Activated naive CD4-positive, alpha-beta T cell treated with Interleukin-2 at 50 U/mL for 16 hours (primary cell): ENCODE measurements at regions not wholly inside any gene's neighbourhood (a gene's known extent, or its start where the extent isn't known, plus 50 kb on each side); places are given as distances from the start of the nearest gene placed in this dataset.
"Not testable (repeated sequence)": the region's sequence is repeated elsewhere in the genome, so short reads cannot be mapped to it uniquely, and the experiment has no call there.

Source experiments
- DNase-seq: peaks from one replicate; pipeline ENCODE4 v3.0.0-alpha.2; 2020

DNA sequence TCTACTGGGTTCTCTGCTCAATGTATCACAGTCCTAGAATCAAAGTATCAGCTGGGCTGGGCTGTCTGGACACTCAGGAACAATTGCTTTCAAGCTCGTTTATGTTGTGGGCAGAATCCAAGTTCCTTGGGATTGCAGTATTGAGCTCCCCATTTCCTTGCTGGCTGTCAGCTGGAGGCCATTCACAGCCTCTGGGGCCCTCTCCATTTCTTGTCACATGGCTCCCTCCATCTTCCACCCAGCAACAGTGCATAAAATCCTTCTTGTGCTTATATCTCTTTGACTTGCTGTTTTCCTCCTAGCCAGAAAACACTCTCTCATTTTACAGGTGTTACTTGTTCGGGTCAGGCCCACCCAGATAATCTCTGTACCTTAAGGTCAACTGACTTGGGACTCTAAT, 363.5 kb downstream of the IGSF11 start:
- DNase-seq, result no peak

DNA sequence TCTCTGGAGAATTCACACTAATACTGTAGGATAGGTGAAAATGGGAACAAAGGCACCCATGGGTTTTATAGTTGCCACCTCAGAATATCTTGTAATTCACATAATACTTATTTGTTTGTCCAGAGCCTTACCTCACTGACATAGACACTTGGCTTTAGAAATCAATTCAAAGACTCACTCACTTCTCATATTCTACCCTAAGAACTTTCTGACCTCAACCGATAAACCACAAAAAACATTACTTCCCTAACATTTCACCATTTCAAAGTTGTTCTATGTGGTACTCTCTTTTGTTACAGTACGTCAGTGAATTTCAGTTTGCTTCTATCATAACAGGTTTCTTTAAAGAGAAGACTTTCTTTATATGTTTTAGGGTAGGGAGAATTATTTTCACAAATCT, 359.3 kb downstream of the IGSF11 start:
- no peak for DNase-seq

DNA sequence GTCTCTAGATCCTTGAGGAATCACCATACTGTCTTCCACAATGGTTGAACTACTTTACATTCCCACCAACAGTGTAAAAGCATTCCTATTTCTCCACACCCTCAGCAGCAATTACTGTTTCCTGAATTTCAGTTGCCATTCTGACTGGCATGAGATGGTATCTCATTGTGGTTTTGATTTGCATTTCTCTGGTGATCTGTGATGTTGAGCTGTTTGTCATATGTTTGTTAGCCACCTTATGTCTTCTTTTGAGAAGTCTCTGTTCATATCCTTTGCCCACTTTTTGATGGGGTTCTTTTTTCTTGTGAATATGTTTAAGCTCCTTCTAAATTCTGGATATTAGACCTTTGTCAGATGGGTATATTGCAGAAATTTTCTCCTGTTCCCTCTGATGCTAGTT, 356.0 kb downstream of the IGSF11 start:
- not testable (repeated sequence) for DNase-seq

DNA sequence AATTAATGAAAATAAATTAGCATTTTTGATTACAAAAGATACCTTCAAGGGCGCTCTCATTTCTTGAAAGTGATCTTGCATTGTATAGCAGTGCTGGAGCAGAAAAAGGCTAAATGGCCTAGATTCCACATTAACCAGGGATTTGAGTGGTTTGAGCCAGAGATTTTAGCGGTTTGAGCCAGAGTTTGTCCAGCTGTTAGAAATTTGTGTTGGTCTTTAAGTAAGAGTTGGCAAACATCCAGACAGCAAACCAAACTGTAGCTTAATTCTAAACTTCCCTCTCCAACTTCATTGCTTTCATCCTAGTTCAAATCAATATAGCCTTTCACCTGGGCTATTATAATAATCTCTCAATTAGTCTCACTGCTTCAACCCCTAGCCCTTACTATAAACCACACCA, 351.7 kb downstream of the IGSF11 start:
- DNase-seq, result no peak

DNA sequence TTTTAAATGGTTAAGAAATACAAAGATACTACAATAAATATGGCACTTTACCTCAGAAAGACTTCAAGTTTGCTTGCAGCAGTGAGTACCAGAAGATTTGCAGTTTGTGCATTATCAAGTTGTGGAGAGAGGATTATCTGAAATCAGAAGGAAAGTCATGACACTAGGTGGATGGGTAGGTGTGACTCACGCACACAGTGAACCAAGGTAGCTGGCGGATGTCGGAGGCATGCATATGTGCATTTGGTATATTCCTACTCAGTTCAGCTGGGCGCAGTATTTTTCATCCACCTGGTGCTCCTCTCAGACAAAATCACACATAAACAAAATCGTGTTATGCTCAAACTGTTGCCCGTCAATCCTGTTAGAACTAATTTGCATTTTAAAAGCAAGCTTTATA, 351.0 kb downstream of the IGSF11 start:
- DNase-seq, result no peak

DNA sequence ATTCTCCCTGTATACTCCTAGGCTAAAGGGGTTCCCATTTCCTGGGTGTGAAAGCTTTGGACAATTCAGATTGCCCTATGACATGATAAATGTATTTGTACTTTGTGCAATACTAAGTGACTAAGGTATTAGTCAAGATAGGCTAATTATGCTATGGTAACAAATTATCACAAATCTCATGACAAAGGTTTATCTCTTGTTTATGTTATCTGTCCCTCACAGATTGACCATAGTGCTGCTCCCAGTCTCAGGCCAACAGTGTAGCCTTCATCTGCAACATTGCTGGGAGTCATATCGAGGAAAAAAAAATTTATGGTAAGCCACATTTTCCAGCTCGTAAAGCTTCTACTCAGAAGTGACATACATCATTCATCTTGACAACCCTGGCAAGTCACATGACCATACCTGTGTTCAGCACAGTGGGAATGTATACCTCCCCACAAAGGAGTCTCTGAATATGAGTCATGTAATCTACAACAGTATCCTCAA, 346.2 kb downstream of the IGSF11 start:
- DNase-seq, result no peak

DNA sequence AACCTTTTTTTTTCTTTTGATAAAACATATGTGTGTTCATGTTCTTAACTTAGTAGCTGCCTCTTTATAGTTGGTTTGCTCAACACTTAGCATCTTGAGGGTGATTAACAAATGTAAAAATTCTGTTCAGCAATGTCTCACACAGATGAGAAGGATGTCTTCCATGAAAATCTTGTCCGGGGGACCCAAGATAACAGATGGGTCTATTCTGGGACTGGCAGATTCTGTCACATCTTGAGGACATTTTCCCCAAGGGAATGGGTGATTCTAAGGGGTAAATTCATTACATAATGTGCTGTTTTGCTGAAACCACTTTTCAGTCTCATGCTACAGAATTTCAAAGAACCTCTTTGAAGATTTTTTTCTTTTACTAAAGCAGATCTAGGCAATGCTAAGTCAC, 342.2 kb downstream of the IGSF11 start:
- DNase-seq, result no peak

DNA sequence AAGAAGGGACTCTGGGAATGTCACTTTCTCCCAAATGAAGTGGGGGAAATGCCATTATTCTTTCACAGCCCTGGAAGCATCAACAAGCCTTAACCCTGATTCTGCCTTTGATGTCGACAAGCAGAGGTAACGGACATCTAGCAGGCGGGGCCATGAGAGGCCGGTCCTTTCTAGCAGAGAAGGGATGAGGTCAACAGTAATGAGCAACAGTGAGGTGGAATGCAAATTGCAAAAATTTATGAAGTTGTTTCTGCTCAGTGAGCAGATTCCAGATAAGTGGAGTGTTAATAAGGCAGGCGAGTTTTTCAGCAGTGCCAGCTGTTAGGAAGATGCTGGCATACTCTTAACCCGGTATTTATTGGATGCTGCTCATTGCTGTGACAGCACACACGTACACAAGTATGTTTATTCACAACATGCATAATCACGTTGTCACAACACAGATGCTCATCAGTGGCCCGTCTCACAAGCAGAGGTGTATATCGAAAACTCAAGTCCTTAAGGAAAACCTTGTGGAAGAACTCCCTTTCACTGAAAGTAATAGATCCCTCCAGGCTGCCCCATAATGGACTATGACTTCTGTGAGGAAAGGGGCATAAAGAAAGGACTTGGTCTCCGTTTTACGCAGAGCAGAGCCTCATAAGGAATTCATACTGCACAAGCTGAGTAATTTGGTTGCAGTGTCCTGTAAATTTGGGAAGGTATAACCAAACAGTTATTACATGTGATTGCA, 329.0 kb downstream of the IGSF11 start:
- no peak for DNase-seq

DNA sequence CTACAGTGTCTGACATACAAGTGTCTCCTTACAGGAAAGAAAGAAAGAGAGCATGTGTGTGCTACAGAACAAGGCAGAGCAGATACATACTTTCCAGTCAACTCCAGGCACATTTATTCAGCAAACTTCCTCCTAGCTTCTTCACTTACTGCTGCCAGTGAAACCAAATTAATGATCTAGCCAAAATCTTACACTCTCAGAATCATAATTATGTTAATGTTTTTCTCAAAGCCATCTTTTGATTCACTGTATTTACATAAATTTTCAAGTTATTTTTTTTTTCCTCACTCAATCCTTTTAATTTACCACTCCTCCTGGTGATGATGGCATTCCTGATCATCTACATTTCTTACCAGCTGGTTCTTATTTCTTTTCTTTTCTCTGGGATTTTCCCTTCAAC, 326.7 kb downstream of the IGSF11 start:
- no peak for DNase-seq

DNA sequence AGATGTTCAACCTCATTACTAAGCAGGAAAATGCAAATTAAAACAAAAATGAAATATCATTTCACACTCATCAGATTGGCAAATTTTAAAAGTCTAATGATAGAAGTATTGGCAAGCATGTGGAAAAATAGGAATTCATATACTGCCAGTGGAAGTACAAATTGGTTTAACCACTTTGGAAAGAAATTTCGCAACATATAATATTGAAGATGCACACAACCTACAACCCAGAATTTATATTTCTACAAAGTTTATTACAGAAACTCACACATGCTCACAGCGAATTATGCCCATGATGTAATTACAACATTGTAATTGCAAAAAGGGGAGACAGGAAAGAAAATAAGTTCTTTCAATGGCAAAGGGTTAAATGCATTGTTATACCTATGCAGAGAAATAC, 324.1 kb downstream of the IGSF11 start:
- DNase-seq, result no peak

DNA sequence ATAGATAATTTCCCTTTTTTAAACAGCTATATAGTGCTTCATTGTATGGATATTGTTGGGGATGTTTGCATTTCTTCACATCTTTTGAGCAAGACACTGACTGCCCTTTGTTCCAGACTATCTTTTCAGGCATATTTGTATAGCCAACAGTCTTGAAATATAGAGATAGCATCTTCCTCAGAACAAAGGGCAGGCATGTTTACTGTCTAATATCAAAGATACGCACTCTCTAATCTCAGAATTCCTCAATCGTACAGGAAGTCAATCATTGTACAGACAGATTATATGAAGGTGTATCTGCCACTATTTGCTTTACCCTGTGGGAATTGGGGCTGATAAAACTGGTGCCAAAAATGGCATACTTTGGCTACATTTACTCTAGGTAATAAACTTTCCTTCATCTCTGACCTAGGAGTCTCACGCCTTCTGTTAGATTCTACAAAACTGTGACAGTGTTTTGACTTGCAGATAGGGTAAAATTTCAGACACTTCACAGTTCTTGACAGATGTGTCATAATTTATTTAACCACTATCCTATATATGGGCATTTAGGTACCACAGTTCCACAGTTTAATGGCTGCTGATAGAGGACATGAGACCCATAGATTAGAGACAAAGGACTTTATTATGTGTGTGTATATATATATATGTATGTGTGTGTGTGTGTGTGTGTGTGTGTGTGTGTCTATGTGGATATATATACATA, 321.0 kb downstream of the IGSF11 start:
- DNase-seq, result no peak

DNA sequence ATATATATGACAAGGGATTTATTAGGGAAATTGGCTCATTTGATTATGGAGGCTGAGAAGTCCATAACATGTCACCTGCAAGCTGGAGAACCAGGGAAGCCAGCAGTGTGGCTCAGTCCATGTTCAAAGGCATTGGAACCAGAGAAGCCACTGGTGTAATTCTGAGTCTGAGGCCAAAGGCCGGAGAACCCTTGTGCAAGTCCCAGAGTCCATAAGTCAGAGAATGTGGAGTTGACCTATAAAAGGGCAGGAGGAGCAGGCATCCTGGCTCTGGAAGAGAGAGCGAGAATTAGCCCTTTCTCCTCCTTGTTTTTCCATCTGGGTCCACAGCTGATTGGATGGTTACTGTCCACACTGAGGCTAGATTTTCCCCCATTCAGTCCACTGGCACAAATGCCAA, 319.8 kb downstream of the IGSF11 start:
- no peak for DNase-seq

DNA sequence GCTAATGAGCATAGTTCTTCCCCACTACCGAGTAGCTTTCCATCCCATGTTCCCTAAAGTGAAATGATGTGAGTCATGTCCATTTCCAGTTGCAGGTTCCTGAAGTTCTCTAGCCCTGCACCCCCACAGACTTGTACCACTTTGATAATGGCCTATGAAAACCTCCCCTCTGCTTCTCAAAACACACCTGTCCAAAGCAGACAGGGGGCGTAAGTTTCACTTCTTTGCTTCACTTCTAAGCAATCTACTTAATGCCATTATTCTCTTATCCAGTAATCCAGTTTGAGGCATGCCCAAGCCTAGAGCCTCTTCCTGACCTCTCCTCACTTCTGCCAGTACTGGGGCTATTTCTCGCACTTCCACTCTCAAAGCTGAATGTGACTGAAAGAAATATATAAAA, 305.1 kb downstream of the IGSF11 start:
- no peak for DNase-seq

DNA sequence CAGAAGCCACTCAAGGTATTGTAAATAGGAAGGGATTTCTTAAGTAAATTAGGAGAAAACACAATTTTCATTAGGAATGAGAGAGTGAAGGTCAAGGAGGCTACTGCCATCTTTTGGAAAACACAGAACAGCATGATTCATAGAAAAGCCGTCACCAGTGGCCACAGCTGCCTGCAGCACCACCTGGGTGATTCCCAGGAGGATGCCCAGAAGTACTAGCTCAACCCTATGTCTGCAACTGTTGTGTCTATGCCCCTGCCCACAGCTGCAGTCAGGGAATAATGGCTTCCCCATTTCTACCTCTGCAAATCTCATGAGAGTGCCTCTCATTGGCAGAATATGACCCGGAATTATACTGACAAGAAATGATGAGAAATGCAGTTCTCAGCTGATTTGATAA, 300.0 kb downstream of the IGSF11 start:
- no peak for DNase-seq

DNA sequence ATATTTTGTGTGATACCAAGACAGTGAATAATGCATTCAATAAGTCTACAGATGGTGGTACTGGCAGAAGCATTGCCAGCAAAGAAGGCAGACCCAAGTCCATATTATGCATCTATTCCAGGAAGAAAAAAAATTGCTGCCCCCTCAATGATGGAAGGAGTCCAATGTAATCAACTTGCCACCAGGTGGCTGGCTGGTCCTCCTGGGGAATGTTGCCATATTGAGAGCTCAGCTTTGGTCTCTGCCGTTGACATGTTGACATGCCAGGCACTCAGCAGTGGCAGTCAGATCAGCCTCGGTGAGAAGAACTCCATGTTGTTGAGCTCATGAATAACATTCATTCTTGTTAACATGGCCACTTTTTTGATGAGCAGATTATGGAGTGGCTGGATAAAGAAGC, 298.5 kb downstream of the IGSF11 start:
- DNase-seq, result no peak

DNA sequence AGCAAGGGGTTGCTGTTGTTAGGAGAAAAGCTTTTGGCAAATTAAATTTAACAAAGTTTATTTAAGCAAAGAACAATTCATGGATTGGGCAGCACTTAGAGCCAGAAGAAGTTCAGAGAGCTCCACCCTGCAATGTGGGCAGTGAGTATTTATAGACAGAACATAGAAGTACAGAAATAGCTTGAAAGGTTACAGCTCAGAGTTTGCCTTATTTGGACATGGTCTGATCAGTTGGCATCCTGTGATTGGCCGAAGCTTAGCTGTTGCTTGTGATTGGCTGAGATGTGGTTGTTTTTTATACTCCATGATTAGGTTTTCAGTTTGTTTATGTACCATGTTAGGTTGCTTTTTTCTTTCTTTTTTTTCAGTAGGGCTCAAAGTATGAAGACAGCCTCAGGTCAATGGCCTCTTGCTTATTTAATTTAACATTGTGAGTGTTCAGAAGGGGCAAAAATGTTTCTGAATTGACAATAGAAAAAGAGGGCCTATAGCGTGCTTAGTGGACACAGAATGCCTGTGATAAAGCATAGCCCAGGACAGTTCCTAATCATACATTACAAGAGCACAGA, 293.8 kb downstream of the IGSF11 start:
- DNase-seq, result no peak

DNA sequence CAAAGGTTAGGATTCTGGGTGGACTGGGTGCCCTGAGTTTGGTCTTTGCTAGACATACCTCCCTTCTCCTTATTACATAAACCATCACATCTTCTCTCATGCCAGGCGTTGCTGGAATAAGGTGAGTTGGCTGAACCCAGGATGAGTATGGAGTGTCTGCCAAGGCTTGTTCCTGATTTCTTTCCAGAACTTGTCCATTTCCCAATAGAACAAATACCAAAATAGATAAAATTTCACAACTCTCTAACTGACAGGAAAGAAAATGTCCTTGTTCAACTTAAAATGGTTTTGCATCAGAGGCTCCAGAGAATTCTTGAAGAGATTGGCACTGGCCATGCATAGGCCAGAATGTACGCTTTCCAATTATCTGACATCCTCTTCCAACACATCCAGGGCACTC, 291.9 kb downstream of the IGSF11 start:
- DNase-seq, result no peak

DNA sequence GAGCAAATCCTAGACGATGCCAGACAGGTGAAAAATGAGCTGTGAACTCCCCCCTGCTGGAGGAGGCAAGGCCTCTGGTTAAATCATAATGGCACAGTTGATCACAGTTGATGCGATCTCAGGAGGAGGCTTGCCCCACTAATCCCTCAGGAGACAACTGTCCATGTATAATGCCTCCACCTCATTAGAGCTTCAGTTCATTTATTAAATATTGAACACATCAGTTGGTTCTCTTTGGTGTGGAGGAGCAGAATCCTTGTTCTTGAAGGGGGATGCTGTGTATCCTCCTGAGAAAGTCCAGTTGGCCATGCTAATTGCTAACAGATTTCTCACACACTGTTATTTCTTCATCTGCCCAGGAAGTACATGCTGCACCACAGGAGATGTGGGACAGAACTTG, 290.5 kb downstream of the IGSF11 start:
- no peak for DNase-seq

DNA sequence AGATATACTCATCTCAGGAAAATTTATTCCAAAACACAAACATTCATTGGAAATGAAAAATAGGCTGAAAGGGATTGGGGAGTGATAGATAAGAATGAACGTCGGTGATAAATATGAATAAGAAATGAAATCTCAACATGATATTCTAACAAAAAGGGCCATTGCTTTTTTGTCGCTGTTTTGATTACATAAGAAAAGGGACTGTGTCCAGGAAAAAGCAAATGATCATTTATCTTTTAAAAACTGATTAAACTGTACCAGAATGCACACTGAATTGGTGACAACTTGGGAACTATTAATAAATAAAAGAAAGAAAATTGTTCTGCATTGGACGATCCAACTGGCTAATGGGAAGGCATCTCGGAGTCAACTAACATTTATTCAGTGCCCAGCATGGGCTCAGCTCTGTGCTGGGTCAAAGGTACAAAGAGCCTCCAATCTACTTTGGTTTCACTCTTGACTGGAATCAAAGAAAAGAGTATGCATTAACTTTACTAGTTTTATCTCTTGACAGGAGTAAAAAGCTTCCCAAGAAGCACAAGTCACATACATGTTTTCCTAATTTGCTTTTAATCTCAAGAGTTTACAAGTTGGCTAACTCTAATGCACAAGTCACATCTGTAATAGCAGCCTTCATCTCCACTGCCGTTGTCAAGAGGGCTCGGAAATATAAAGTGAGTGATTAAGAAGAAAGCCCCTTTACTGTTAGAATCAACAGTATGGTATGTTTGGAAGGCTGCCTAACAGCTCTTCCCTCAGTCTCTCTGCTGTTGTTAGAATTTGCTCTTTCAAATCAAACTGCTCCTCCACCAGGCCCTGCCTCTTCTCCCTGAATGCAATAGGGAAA, 280.0 kb downstream of the IGSF11 start:
- DNase-seq, result no peak

DNA sequence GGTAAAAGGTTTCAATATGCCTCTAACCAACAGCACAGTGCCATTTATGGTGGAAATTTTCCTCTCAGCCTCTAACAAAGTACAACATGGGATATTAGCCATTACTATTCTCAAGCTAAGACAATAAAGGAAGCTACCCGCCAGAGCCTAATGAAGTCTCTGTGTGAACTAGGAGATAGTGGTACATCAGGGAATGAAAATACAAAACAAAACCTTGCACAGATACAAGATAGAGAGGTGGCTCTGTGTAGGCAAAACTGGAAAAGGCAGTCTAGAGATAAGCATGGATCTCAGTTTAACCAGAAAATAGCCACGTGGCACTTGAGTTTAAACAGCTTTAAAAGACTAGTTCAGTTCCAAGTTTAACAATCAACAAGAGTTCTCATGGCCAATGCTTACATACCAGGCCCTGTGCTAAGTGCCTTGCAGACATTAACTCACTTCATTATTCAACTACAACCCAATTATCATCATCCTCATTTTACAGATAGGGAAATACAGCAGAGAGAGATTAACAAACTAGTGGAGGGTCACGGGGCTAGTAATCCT, 279.3 kb downstream of the IGSF11 start:
- no peak for DNase-seq

DNA sequence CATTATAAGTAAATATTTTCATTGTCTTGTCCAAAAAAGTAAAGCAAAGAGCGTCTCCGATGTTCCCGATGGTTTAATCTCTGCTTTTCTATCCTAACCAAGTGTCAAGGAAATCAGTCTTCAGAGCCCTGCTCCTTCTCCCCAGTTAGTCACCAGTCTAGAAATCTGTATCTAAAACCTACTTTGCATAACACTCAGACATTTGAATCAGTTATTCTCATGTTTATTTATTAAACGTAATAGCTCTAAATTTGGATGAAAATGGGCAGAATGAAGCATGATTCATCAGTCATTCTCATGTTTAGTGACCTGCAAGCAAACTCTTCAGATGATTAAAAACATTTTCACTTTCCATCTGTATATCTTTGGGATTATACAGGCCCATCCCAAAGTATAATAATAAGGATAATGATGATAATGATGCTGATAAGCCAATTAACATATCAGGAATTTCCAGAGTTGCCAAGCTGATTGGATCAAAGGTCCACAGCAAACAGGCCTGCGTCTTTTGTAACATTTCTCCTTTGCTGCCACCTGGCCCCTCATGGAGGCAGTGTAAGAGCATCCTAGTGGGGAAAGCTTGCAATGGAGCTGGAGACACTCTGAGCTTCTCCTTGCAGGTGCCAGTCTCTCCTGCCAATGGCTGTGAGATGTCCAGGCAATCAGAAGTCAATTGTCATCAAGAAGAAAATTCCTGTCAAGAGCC, 273.9 kb downstream of the IGSF11 start:
- DNase-seq, result no peak

DNA sequence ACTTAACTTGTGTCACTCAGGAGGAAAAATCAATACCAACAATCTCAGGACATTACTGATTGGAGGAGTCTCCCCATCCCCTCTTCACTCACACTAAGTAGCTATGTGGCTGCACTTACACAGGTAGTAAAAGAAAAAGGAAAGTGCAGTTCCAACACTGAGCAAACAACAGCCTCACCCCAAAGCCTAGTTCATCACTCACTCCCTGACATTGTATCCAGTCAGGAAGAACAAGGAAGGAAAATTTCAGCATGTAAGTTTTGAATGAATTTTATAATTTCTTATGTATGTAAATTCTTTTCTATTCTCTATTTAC, 273.4 kb downstream of the IGSF11 start:
- DNase-seq, result no peak
